Endothelial cell (in vitro differentiated cells): ENCODE measurements at regions not wholly inside any gene's neighbourhood (a gene's known extent, or its start where the extent isn't known, plus 50 kb on each side); places are given as distances from the start of the nearest gene placed in this dataset.

Experiments used
- DNase-seq: peaks from one replicate; pipeline ENCODE4 v3.0.0; 2021; ENCODE audit warnings: low spot score
- H3K27ac Mint-ChIP-seq: one replicate; pipeline ENCODE4 v1.8.0; 2021; ENCODE audit warnings: mixed read lengths, inconsistent platforms; ENCODE audit not compliant: unreplicated experiment
- H3K27me3 Mint-ChIP-seq: one replicate; pipeline ENCODE4 v1.8.0; 2021; ENCODE audit warnings: mild to moderate bottlenecking, moderate library complexity, mixed read lengths, inconsistent platforms; ENCODE audit not compliant: unreplicated experiment
- H3K36me3 Mint-ChIP-seq: one replicate; pipeline ENCODE4 v1.8.0; 2021; ENCODE audit warnings: mild to moderate bottlenecking, low read depth, mixed read lengths, inconsistent platforms; ENCODE audit not compliant: unreplicated experiment
- H3K4me1 Mint-ChIP-seq: one replicate; pipeline ENCODE4 v1.8.0; 2021; ENCODE audit warnings: mild to moderate bottlenecking, mixed read lengths, inconsistent platforms; ENCODE audit not compliant: unreplicated experiment
- H3K4me3 Mint-ChIP-seq: one replicate; pipeline ENCODE4 v1.8.0; 2021; ENCODE audit warnings: mild to moderate bottlenecking, mixed read lengths, inconsistent platforms; ENCODE audit not compliant: unreplicated experiment
- H3K9me3 Mint-ChIP-seq: one replicate; pipeline ENCODE4 v1.8.0; 2021; ENCODE audit warnings: mixed read lengths, inconsistent platforms; ENCODE audit not compliant: unreplicated experiment
- CTCF ChIP-seq: fragments of 200-600 bp; sonication (generic); IDR thresholded peaks from one replicate; pipeline ENCODE4 v1.5.0; 2021; ENCODE audit warnings: antibody characterized with exemption; ENCODE audit not compliant: unreplicated experiment

- no peaks in the 10 kb centered on the region for H3K36me3 Mint-ChIP-seq
- no peak overlapping the region for H3K4me3 Mint-ChIP-seq
- no peak overlapping the region for H3K27ac Mint-ChIP-seq
- no peak for DNase-seq
- peaks cover 5% of the 10 kb centered on the region for H3K27me3 Mint-ChIP-seq
- H3K9me3 Mint-ChIP-seq: no peaks in the 10 kb centered on the region
- no peak for TF ChIP-seq CTCF
- peaks cover 16% of the 10 kb centered on the region for H3K4me1 Mint-ChIP-seq
Measured at GRCh38 chr20:23167431-23167830, 81.3 kb upstream of the CD93 start.

GRCh38 chr20:23166563-23166962 lies 80.4 kb upstream of the CD93 start:
- no peak for TF ChIP-seq CTCF
- Mint-ChIP-seq H3K9me3 (no peaks in the 10 kb centered on the region), H3K4me3 (no peak overlapping the region), H3K4me1 (peaks cover 18% of the 10 kb centered on the region), H3K27me3 (peaks cover 5% of the 10 kb centered on the region), H3K36me3 (no peaks in the 10 kb centered on the region), H3K27ac (no peak overlapping the region)
- no peak for DNase-seq

GRCh38 chr20:23165964-23166363 lies 79.8 kb upstream of the CD93 start:
- H3K9me3 Mint-ChIP-seq: no peaks in the 10 kb centered on the region
- peaks cover 5% of the 10 kb centered on the region for H3K27me3 Mint-ChIP-seq
- DNase-seq: no peak
- H3K4me1 Mint-ChIP-seq: peaks cover 20% of the 10 kb centered on the region
- H3K36me3 Mint-ChIP-seq: no peaks in the 10 kb centered on the region
- no peak for TF ChIP-seq CTCF
- no peak overlapping the region for H3K4me3 Mint-ChIP-seq
- H3K27ac Mint-ChIP-seq: no peak overlapping the region

GRCh38 chr20:23165307-23165750 lies 79.2 kb upstream of the CD93 start:
- H3K36me3 Mint-ChIP-seq: no peaks in the 10 kb centered on the region
- peaks cover 5% of the 10 kb centered on the region for H3K27me3 Mint-ChIP-seq
- DNase-seq: peak; percentile 17
- H3K4me1 Mint-ChIP-seq: peaks cover 24% of the 10 kb centered on the region
- H3K27ac Mint-ChIP-seq: peak overlapping the region; percentile 13
- H3K9me3 Mint-ChIP-seq: no peaks in the 10 kb centered on the region
- H3K4me3 Mint-ChIP-seq: no peak overlapping the region
- no peak for TF ChIP-seq CTCF

- Mint-ChIP-seq H3K36me3 (no peaks in the 10 kb centered on the region), H3K4me1 (peaks cover 32% of the 10 kb centered on the region), H3K9me3 (no peaks in the 10 kb centered on the region), H3K27me3 (peaks cover 7% of the 10 kb centered on the region), H3K4me3 (no peak overlapping the region), H3K27ac (no peak overlapping the region)
- TF ChIP-seq CTCF: no peak
- peak; percentile 4 for DNase-seq
Measured at GRCh38 chr20:23164176-23164601, 78.1 kb upstream of the CD93 start.
